ENCODE measurements at regions not wholly inside any gene's neighbourhood (a gene's known extent, or its start where the extent isn't known, plus 50 kb on each side); places are given as distances from the start of the nearest gene placed in this dataset.
A peak's percentile ranks its signal among the peaks of the same experiment; 100 is the strongest.

DNA sequence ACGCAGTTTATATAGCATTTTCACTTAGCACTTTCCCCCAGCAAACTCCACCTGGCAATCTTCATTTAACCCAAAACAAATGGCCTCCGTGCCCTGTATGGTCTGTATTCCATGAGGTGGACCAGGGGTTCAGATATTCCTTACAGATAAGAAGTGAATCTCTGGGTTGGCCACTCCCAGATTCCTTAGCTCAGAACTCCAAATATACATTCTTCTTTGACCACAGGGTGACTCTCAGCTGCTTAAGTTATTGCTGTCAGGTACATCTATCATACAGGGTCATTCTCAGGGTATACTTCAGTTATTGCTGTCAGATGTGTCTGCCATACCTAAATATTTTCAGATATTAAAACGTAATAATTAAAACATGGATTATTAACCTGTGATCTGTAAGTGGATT is 229.8 kb downstream of the TBL1XR1 start:
- no peak for DNase-seq (ENCODE audit: low read depth, low spot score)
- H3K9ac ChIP-seq (ENCODE audit: control insufficient read depth, extremely low read depth, insufficient read depth, low read length) = no peak overlapping the region
- H3K27ac ChIP-seq (ENCODE audit: control insufficient read depth, insufficient read depth, low read length) = no peak overlapping the region
- H3K27me3 ChIP-seq (ENCODE audit: control insufficient read depth, extremely low read depth, insufficient read depth, low read length) = no peaks in the 10 kb centered on the region
- no peaks in the 10 kb centered on the region for H3K9me3 ChIP-seq (ENCODE audit: control insufficient read depth, low read depth, low read length)
- H3K79me2 ChIP-seq (ENCODE audit: control insufficient read depth, insufficient read depth, low read length) = no peaks in the 10 kb centered on the region
- TF ChIP-seq, protein P1, sequence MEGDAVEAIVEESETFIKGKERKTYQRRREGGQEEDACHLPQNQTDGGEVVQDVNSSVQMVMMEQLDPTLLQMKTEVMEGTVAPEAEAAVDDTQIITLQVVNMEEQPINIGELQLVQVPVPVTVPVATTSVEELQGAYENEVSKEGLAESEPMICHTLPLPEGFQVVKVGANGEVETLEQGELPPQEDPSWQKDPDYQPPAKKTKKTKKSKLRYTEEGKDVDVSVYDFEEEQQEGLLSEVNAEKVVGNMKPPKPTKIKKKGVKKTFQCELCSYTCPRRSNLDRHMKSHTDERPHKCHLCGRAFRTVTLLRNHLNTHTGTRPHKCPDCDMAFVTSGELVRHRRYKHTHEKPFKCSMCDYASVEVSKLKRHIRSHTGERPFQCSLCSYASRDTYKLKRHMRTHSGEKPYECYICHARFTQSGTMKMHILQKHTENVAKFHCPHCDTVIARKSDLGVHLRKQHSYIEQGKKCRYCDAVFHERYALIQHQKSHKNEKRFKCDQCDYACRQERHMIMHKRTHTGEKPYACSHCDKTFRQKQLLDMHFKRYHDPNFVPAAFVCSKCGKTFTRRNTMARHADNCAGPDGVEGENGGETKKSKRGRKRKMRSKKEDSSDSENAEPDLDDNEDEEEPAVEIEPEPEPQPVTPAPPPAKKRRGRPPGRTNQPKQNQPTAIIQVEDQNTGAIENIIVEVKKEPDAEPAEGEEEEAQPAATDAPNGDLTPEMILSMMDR (optimal IDR thresholded peaks at IDR 0.05 in 1 of 3, IDR thresholded peaks at IDR 0.05 in 1 of 3, conservative IDR thresholded peaks at IDR 0.05 in 1 of 3; ENCODE audit: extremely low read depth in 1 of 3, insufficient read depth in 2 of 3, low read length in 3 of 3) = no peak
- no peak for TF ChIP-seq EZH2 (IDR thresholded peaks at IDR 0.05; ENCODE audit: low read length)
- no peaks in the 10 kb centered on the region for H3K36me3 ChIP-seq (ENCODE audit: control insufficient read depth in 2 of 2, extremely low read depth in 1 of 2, insufficient read depth in 2 of 2, low read length in 2 of 2)
- no peak overlapping the region for H3K4me2 ChIP-seq (ENCODE audit: control insufficient read depth, extremely low read depth, insufficient read depth, low read depth, low read length)
- H3K9me1 ChIP-seq (ENCODE audit: control insufficient read depth, extremely low read depth, insufficient read depth, low read length) = no peaks in the 10 kb centered on the region
- FAIRE-seq = no peak
- H3K4me1 ChIP-seq (ENCODE audit: control insufficient read depth, extremely low read depth, insufficient read depth, low read length) = peaks cover 6% of the 10 kb centered on the region
- H3K4me3 ChIP-seq (ENCODE audit: control insufficient read depth in 2 of 3, extremely low read depth in 1 of 3, insufficient read depth in 2 of 3, low read depth in 1 of 3, low read length in 3 of 3) = no peak overlapping the region
- H2AFZ ChIP-seq (ENCODE audit: control insufficient read depth, low read length) = no peak overlapping the region
- dilution Hi-C loops (cut with MboI; ENCODE audit: extremely low pct_ligation_motif_present, low sequenced_read_pairs) = no loop called here
- no peaks in the 10 kb centered on the region for H4K20me1 ChIP-seq (ENCODE audit: control insufficient read depth, extremely low read depth, insufficient read depth, low read length)

DNA sequence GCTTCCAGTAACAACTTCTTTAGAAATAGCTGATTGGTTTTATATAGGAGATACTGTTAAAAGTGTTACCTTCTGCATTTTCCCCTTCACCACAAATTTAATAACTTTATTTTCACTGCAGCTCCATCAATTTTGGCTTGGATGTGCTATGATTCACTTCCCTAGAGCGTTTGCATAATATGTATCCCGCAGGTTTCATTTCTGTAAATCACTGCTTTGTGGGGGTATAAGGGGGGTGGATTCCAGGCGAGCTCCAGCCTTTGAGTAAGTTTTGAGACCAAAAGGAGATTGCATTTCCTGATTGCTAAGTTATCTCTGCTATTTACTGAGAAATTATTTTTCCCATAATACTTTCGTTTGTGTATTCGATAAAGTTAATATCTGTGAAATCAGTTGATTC is 232.6 kb downstream of the TBL1XR1 start:
- DNase-seq (ENCODE audit: low read depth, low spot score) = no peak
- dilution Hi-C loops (cut with MboI; ENCODE audit: extremely low pct_ligation_motif_present, low sequenced_read_pairs) = no loop called here

More for the DNA sequence above, 232.6 kb downstream of the TBL1XR1 start:
- Histone ChIP-seq H3K4me2 (ENCODE audit: control insufficient read depth, extremely low read depth, insufficient read depth, low read depth, low read length) (no peak overlapping the region), H4K20me1 (ENCODE audit: control insufficient read depth, extremely low read depth, insufficient read depth, low read length) (no peaks in the 10 kb centered on the region), H3K36me3 (ENCODE audit: control insufficient read depth in 2 of 2, extremely low read depth in 1 of 2, insufficient read depth in 2 of 2, low read length in 2 of 2) (no peaks in the 10 kb centered on the region), H3K9me1 (ENCODE audit: control insufficient read depth, extremely low read depth, insufficient read depth, low read length) (no peaks in the 10 kb centered on the region), H3K4me3 (ENCODE audit: control insufficient read depth in 2 of 3, extremely low read depth in 1 of 3, insufficient read depth in 2 of 3, low read depth in 1 of 3, low read length in 3 of 3) (no peak overlapping the region), H3K9me3 (ENCODE audit: control insufficient read depth, low read depth, low read length) (no peaks in the 10 kb centered on the region), H3K9ac (ENCODE audit: control insufficient read depth, extremely low read depth, insufficient read depth, low read length) (no peak overlapping the region), H3K4me1 (ENCODE audit: control insufficient read depth, extremely low read depth, insufficient read depth, low read length) (peaks cover 6% of the 10 kb centered on the region), H3K27ac (ENCODE audit: control insufficient read depth, insufficient read depth, low read length) (no peak overlapping the region), H2AFZ (ENCODE audit: control insufficient read depth, low read length) (no peak overlapping the region), H3K79me2 (ENCODE audit: control insufficient read depth, insufficient read depth, low read length) (no peaks in the 10 kb centered on the region), H3K27me3 (ENCODE audit: control insufficient read depth, extremely low read depth, insufficient read depth, low read length) (no peaks in the 10 kb centered on the region)
- TF ChIP-seq EZH2 (IDR thresholded peaks at IDR 0.05; ENCODE audit: low read length) = no peak
- TF ChIP-seq, protein P1 (optimal IDR thresholded peaks at IDR 0.05 in 1 of 3, IDR thresholded peaks at IDR 0.05 in 1 of 3, conservative IDR thresholded peaks at IDR 0.05 in 1 of 3; ENCODE audit: extremely low read depth in 1 of 3, insufficient read depth in 2 of 3, low read length in 3 of 3) = no peak
- peak; percentile 34 for FAIRE-seq
